HS-27A (cell line): ENCODE measurements at regions not wholly inside any gene's neighbourhood (a gene's known extent, or its start where the extent isn't known, plus 50 kb on each side); places are given as distances from the start of the nearest gene placed in this dataset.

ENCODE experiments used
- DNase-seq: peaks from one replicate; pipeline ENCODE4 v3.0.0-alpha.2; 2012; ENCODE audit warnings: low read depth, missing footprints

DNA sequence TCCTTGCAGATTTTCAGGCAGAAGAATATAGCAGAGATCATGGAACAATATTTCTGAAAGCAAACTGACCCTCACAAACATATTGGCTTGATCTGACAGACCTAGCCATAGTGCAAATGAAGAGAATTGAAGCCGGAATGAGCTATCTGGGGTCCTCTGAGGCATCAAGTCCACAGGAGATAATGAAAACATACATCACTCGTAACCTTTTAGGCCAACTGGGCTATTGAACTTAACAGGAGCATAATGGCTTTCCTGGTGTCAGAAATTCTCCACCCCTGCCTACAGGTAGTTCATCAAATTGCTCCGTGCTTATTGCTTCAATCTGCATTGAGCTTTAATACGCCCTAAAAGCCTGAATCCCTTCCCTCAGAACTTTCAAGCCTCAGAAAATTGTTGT is 1414.6 kb upstream of the TENM4 start:
- DNase-seq, result no peak

DNA sequence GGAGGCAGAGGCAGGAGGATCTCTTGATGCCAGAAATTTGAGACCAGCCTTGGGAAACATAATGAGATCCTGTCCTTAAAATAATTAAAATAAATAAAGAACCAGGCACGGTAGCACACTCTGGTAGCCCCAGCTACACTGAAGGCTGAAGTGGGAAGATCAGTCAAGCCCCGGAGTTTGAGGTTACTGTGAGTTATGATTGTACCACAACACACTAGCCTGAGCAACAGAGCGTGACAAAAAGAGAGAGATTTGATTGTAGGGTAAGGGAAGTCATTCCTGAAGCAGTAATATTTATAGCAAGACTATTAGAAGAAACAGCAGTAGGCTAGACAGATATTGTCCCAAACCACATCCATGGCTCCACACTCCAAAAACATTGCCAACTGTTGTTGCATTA is 1408.4 kb upstream of the TENM4 start:
- DNase-seq, result no peak

DNA sequence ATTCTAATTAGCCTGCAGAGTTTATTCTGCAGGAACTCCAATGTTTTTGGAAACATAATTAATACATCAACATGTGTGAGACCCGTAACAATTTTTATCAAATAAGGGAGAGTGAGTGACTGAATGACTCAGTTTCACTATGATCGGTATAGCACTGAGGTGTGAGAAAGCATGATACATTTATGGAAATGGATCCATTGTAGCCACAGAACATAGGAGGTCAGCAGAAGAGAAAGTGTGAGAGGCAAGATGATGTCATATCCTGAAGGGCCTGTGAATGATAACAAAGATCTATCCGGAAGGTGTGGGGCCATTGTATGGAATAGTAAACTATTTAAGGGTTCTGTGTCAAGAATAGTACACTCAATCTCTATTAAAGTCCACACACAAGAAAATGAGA is 1406.1 kb upstream of the TENM4 start:
- DNase-seq, result no peak

DNA sequence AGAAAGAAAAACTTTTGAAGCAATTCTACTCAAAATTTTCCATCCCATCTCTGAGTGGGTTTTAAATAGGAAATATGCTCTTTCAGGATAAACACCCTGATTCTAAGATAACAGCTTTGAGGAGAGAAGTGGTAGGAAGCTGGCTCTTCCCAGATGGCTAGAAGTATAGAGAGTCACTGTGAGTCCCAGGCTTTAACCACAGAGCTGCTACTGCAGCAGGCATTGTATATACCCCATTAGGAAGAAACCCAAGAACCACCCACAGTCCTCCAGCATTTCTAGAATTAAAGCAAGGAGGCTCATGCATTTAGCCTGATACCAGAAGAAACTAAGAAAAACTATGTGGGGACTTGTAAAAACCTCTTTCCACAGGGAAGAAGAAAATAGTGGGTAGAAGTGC is 1405.6 kb upstream of the TENM4 start:
- no peak for DNase-seq

DNA sequence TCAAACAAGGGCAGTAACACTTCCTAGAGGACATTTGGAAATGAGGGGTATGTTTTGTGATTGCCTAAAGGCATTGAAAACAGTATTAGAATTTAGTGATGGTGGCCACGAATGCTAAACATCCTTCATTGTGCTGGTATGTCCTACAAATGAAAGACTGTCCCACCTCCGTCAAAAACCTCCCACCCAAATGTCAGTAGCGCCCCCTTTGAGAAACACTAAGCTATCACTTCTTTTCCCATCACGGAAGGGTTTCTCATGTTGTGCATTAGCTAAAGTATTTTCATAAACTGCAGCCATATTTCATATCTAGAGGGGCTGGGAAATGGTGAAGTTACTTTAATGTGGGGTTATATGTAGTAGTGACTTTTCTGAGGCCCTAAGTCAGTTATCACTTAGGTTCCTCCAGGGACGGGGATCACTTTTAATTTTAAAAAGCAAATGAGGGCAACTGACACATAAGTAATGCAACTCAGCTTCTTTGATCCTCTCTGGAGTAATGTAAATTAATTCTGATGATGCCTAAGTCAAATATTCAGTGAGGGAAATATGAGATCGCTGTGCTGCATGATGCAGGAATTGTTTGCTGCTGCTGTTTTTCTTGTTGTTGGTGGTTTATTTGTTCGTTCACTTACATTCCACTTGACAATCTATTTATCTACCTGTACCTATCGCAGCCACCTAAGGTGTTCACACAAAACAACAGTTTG is 1403.4 kb upstream of the TENM4 start:
- DNase-seq, result no peak

DNA sequence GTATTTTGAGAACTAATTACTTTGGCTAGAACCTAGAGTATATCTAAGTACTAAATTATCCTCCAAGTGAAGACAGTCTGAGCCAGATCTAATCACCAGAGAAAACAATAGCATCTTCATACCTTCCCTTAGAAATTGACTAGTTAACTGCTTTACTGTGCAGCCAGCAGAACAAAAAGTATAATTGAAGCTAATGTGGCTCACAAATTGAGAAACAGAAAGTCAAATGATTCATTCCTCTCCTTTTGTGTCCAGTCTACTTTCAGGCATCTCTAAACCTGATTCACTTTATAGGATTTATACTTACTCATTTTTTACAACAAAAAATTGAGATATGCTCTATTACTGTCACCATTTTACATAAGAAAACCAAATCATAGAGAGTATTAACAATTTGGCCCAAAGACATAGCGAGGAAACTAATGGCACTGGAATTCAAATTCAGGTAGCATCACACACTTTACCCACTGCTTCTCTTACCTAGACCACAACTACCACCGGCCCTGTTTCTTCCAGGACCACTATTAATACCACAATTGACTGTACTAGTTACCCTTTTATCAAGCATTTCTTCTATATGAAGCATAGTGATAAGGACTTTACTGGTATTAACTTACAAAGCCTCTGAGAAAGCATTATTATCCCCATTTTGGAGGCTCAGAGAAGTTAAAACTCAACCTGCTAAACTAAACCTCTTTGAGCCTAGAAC is 1402.6 kb upstream of the TENM4 start:
- no peak for DNase-seq

DNA sequence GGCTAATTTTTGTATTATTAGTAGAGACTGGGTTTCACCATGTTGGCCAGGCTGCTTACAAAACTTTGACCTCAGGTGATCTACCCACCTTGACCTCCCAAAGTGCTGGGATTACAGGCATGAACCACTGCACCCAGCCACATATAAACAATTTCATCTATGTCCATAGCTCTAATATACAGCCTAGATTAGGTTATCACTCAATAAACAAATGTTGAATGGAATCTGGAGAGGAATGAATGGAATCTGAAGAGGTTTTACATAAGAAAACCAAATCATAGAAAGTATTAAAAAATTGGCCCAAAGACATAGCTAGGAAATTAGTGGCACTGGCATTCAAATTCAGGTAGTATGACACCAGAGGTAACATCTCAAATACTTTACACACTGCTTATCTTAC is 1401.4 kb upstream of the TENM4 start:
- no peak for DNase-seq

DNA sequence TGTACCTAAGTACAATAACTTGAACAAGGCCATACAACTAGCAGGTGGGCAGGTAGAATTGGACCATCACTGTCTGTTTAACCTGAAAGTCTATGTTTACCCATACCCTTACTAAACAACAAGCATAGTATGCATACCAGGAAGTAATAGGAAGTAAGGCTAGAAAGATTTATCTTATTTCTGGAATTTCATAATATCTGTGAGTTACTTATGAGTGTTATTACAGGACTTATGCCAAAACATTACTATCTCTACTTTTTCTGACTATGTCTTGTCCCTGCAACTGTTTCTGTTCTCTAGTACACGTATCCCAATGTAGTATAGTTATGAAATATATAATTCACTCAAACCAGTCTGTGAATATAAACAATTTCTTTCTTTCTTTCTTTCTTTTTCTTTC is 1400.8 kb upstream of the TENM4 start:
- no peak for DNase-seq

DNA sequence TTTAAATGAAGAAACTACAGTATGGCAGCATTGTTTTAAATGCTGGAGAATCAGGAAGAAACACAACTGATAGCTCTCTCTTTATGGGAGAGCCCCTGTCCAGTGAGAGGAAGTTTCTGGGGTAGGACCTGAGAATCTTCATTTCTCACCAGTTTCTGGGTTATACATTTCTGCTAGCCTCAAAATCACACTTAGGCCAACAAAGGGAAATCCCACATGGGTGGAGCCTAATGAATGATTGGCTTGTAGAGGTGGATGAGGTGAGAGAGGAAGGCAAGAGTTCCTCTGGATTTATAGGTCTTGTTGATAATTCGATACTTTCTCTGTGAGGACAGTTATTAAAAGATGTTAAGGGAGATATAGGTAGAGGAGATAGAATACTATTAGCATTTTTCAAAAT is 1397.3 kb upstream of the TENM4 start:
- no peak for DNase-seq

DNA sequence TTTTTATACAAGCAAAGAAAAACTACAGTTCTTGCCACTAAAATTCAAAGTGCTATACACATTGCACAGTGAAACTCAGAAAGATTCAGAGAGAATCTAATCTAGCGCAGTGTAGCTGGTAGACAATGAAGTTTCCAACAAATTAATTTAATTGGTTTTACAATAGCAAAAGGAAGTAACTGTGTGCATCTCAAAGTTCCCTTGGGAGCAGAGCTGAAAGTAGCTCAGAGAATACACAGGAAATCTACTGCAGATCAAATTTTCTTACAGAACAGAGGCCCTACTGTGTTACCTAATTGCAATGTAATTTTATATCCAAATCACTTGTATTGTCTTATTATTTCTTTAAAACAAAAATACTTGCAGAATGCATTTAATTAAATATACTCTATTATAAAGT is 1396.2 kb upstream of the TENM4 start:
- DNase-seq, result no peak

DNA sequence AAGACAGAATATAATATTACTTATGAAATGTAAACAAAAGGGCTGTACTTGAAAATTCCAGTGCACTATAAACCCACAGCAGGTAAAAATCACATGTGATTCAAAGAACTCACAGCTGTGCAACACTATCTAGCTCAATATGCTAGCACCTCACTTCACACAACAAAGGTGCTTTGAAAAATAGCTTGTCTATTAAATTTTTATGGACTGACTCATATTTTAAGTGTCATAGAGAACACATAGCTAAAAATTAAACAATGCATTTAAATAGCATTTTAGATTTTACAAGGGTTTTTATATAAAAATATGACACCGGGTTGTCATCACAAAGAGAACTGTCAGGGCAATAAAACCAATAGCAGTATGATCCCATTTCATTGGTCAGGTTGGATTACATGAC is 1390.5 kb upstream of the TENM4 start:
- no peak for DNase-seq

DNA sequence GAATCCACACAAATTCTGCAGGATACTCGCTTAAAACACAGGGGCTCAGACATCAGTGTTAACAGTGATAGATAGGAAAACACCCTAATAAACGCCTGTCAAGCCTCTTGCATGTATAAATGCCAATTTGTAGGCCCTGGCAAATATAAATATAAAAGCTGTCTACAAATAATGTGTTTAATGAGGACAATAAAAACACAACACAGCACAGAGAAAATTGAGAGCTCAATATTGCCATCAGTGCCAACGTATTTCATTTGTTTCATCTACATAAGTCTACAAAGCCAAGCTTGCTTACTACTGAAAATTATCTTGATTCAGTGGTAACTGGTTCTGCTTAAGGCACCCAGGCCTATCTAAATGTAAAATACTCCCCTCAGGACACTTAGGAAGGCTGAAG is 1387.0 kb upstream of the TENM4 start:
- DNase-seq, result no peak

DNA sequence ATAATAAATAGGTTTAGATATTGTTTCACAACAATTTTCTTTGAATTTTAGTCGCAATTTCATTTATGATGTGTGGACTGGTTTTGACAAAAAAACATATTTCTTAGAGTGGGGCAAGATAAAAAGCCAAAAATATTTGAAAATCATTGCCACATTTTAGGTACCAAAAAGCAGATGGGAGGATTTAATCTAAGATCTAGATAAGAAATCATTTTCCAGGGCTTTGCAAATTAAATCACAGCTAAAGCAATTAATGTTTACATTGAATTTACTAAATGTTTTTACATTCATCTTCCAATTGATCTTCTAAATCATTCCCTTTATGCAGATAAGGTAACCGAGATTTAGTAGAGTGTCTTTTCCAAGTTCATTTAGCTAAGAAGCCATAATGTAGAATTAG is 1386.0 kb upstream of the TENM4 start:
- DNase-seq, result no peak

DNA sequence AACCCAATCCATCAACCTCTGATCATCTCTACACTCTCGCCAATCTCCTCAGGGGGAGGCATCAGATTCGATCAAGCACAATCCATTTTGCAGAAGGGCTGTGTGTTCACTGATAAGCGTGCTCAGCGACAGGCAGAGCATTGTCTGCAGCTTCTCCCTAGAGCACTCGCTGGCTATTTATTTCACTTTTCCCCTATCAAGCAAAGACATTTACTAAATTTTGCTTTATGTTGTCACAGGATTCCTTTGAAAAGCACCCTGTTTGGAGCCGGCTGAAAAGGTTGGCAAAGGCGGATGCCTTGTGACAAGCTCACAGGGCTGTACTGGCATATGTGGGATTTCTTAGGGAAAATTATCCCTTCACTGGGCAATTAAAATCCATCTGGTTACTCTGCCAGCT is 1381.5 kb upstream of the TENM4 start:
- no peak for DNase-seq

DNA sequence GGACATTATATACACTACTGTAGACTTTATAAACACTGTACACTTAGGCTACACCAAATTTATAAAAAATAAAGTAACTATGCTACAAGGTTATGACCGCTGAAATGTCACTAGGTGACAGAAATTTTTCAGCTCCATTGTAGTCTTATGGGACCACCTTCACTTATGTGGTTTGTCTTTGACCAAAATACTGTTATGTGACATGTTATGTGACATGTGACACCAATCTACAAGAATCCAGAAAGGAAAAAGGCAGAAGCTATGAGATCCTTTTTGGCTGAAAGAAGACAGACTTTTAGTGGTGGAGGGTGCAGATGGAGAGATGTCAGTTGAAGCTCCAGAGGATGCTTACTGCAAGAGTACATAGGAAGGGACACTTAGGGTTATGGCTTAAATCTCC is 1378.4 kb upstream of the TENM4 start:
- DNase-seq, result no peak

DNA sequence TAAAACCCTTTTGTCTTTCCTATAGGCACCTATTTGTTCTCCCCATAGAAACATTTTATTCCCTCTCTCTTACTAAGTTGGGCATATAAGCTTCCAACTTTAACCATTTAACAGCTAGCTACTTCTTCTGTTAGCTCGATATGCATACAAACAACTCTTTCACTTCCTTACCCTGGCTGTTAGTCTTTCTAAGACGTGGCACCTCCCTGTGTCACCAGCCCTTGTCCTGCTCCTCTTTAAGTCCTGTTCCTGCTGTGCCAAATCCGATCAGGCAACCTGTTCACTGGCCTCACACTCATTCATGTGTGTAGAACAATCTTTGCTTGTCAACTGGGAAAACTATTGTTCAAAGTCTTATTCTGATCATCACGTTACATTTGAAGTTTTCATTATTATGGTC is 1376.1 kb upstream of the TENM4 start:
- no peak for DNase-seq

DNA sequence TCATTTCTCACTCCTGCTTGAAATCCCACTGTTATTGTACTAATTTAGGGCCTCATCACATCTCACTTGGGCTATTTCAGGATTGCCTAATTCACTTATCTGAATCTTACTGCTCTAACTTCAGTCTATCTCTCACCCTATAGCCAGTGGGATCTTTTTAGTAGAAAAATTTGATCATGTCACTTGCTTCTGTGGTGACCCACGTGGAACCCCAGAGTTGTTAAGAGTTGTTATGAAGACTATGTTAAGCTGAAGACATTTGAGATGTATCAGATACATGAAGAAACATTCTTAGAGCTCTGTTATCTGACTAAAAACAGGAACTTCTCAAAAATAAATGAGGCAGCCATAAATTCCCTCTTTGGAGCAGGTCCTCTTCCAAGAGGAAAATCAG is 1375.6 kb upstream of the TENM4 start:
- no peak for DNase-seq

DNA sequence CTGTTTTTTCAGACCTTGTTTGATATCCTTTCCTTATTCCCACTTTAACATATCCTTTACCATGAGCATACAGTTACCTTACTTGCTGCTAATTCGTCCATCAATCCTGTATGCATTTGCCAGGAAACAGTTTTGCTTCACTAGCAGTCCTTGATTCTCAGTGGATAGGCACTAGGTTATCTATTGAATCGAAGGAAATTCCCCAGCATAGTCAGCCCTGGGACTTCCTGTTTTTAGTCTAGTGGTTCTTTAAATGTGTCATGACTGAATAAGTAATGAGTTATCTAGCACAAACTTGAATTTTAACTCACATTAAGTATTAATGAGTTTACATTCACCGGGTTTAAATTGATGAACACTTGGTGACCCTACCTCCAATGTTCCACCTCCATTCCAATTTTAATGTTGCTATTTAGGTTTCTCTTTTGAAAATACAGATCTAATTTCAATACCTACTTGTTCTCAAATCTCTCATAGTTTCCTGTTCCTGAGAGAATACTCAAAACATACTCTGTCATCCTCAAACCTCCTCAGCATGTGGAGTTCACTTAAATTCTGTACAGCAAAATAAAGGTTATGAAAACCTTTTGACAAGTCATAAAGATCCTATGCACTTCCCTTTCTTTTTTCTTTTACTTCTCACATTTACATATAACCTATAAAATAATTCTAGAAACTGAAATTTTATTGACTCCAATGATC is 1375.1 kb upstream of the TENM4 start:
- DNase-seq, result no peak

DNA sequence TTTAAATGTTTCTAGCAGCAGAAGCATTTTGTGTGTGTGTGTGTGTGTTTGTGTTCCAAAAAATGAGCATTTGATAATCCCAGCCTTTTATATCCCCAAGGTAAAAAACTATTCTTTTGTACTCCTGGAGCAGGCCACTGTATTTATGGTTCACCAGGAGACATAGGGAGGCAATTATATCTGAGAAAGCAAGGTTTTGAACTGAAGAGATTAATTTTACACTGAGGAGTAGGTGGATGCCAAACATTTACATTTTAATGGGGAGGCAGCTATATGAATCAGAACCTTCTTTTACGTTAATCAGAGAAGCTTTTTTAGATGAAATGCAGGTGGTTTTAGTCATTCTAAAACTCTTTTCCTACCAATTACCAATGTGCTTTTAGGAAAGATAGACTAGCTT is 1374.0 kb upstream of the TENM4 start:
- no peak for DNase-seq

DNA sequence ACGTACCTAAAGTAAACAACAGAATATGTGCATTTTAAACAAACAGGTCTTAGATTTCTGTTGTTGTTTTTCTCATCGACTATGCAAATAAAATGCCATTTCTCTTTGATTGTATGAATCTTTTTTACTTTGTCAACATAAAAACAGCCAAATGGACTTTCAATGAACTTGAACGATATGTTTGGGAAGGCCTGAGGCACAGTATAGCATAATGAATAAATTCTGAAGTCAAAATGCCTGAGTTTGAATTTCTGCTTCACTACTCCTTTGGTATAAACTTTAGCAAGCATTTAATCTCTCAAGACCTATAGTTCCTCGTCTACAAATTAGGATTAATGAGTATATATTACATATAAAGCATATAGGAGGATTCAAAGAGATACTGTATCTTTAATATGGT is 1369.9 kb upstream of the TENM4 start:
- no peak for DNase-seq

DNA sequence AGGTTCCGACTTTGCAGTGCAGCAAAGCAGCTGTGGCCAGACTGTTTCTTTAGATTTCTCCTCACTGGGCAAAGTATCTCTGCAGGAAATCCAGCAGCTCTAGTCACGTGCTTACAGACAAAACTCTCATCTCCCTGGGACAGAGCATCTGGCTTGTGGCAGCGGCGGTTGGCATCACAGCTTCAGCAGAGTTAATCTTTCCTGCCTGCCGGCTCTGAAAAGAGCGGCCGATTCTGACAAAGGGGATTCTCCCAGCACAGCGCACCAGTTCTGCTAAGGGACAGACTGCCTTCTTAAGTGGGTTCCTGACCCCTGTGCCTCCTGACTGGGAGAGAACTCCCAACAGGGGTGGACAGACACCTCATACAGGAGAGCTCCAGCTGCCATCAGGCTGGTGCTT is 1357.3 kb upstream of the TENM4 start:
- no peak for DNase-seq

DNA sequence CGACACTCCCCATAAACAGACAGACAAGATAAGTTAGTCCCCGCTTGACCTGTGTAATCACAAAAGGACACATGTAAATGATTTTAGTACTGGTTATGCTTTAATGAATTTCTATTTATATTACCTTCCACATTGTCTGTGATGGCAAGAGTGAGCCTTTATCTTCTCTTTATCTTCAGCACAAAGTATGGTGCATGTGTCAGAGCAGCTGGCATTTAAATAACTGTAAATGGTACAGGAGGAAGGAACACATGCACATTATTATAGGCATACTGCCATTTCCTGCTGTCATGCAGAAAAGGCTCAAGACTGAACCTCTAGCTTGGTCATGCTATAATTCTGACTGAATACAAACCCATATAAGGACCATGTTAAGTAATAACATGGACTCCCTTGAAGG is 1342.7 kb upstream of the TENM4 start:
- no peak for DNase-seq

DNA sequence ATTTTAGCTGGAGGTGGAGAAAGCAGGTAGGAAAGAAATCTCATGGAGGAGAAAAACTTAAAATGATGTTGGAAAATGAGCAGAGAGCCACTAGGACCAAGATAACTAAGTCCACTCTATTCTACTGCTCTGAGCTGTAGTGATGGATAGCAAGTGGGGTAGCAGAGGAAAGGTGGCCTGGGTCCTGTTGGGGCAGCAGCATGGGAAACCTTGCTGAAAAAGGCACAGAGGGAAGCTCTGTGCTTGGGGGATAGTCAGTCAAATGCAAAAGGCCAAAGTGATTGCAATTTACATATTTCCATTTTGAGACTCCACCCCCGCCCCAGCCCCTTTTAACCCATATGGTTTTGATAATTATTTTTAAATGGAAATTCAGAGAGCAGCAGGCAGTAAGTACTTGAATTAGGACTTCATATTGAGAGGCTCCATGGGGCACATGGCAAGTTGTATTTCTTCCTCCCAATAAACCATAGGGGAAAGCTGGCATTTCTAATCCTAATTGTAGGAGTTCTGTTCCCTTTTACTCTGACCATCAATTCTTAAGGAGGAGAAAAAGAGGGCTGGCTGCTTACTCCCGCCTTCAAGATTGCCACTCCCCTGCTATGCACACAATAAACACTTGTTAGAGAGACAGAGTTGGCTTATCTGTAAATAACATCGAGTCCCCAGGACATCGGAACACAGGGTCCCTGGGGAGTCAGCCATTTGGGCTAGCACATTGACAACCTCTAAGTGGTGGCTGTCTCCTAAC is 1341.5 kb upstream of the TENM4 start:
- no peak for DNase-seq
